H1 (cell line): ENCODE measurements at regions not wholly inside any gene's neighbourhood (a gene's known extent, or its start where the extent isn't known, plus 50 kb on each side); places are given as distances from the start of the nearest gene placed in this dataset.

Experiments
- CTCF ChIA-PET: fragments of 300-600 bp; sonication (Branson Sonifier 250); formaldehyde crosslinking; loops from one replicate; lab custom pipeline; 2021; ENCODE audit not compliant: partially characterized antibody; lab: Charles Lee
- POLR2A ChIA-PET: fragments of 300-600 bp; sonication (Branson Sonifier 250); formaldehyde crosslinking; loops from one replicate; lab custom pipeline; 2021; ENCODE audit warnings: inconsistent platforms; ENCODE audit not compliant: partially characterized antibody; lab: Charles Lee
- DNase-seq, 2 experiments: peaks; one replicate each; pipeline versions ENCODE4 v3.0.0 to v3.0.0-alpha.2; 2010 to 2022; ENCODE audit warnings: low spot score in 2 of 2, low read depth in 1 of 2, mixed read lengths in 1 of 2
- FAIRE-seq: peaks from 2 replicates; lab custom pipeline; 2011; peaks lifted over from hg19 to GRCh38; lab: Jason Lieb, UNC
- H2AFZ ChIP-seq: 2 replicates; pipeline ENCODE4 v1.8.1; 2012; ENCODE audit warnings: low read length, inconsistent platforms
- H2AK5ac ChIP-seq: 2 replicates; pipeline ENCODE4 v1.6.1; 2013; ENCODE audit warnings: low read depth, low read length
- H2BK120ac ChIP-seq: replicated peaks from 2 replicates; pipeline ENCODE3; 2013; ENCODE audit warnings: low read depth, low read length, inconsistent platforms
- H2BK12ac ChIP-seq: 2 replicates; pipeline ENCODE4 v1.6.1; 2013; ENCODE audit warnings: low read depth, low read length
- H2BK15ac ChIP-seq: 2 replicates; pipeline ENCODE4 v1.6.1; 2013; ENCODE audit warnings: low read length
- H2BK20ac ChIP-seq: 2 replicates; pipeline ENCODE4 v1.6.1; 2013; ENCODE audit warnings: low read length
- H2BK5ac ChIP-seq: 2 replicates; pipeline ENCODE4 v1.6.1; 2013; ENCODE audit warnings: low read depth, low read length
- H3K14ac ChIP-seq: 2 replicates; pipeline ENCODE4 v1.6.1; 2013; ENCODE audit warnings: inconsistent platforms; ENCODE audit not compliant: insufficient read length
- H3K18ac ChIP-seq: 2 replicates; pipeline ENCODE4 v1.6.1; 2013; ENCODE audit warnings: low read length; ENCODE audit errors: extremely low read depth
- H3K23ac ChIP-seq: 2 replicates; pipeline ENCODE4 v1.6.1; 2013; ENCODE audit warnings: inconsistent platforms; ENCODE audit not compliant: insufficient read length
- H3K23me2 ChIP-seq: 2 replicates; pipeline ENCODE4 v1.6.1; 2013; ENCODE audit warnings: low read depth, low read length
- H3K27ac ChIP-seq: 2 replicates; pipeline ENCODE4 v1.6.1; 2011; ENCODE audit warnings: low read depth, low read length, inconsistent platforms
- H3K27me3 ChIP-seq, 4 experiments: replicated peaks in 1 of 4; 1 replicate in 1 of 4; 2 replicates in 3 of 4; pipeline versions ENCODE4 v1.6.1 to v1.8.1; 2011 to 2013; ENCODE audit warnings: low read length in 3 of 4, mild to moderate bottlenecking in 3 of 4, inconsistent platforms in 2 of 4, mixed read lengths in 2 of 4, moderate library complexity in 1 of 4; ENCODE audit not compliant: control insufficient read depth in 3 of 4, insufficient read depth in 3 of 4; ENCODE audit errors: extremely low read depth in 1 of 4
- H3K36me3 ChIP-seq, 4 experiments: 2 replicates each; pipeline versions ENCODE4 v1.6.1 to v1.8.1; 2011 to 2013; ENCODE audit warnings: mild to moderate bottlenecking in 4 of 4, low read length in 3 of 4, moderate library complexity in 2 of 4, control low read depth in 1 of 4, inconsistent platforms in 1 of 4; ENCODE audit not compliant: insufficient read depth in 4 of 4, control insufficient read depth in 2 of 4
- H3K4ac ChIP-seq: replicated peaks from 2 replicates; pipeline ENCODE3; 2013; ENCODE audit warnings: low read length, low read depth, mixed read lengths, inconsistent platforms; ENCODE audit not compliant: insufficient read length
- H3K4me1 ChIP-seq, 4 experiments: replicated peaks in 1 of 4; 1 replicate in 1 of 4; 2 replicates in 3 of 4; pipeline versions ENCODE4 v1.6.1 to v1.8.1; 2011 to 2013; ENCODE audit warnings: low read length in 3 of 4, inconsistent platforms in 2 of 4, mixed read lengths in 1 of 4; ENCODE audit not compliant: insufficient read depth in 4 of 4, control insufficient read depth in 3 of 4
- H3K4me2 ChIP-seq, 2 experiments: 2 replicates each; pipeline versions ENCODE4 v1.6.1 to v1.8.1; 2011 to 2013; ENCODE audit warnings: low read depth in 2 of 2, low read length in 2 of 2, control low read depth in 1 of 2, inconsistent platforms in 1 of 2, mild to moderate bottlenecking in 1 of 2; ENCODE audit not compliant: insufficient read depth in 1 of 2
- H3K4me3 ChIP-seq, 4 experiments: fragments of 200-600, 300-600 bp in 1 of 4; sonication (generic), shearing (Covaris generic), sonication (Bioruptor Twin) in 1 of 4; 2 replicates each; pipeline versions ENCODE4 v1.5.1 to v1.8.1; 2011 to 2016; ENCODE audit warnings: low read length in 4 of 4, low read depth in 3 of 4, control low read depth in 2 of 4, inconsistent platforms in 2 of 4, mild to moderate bottlenecking in 2 of 4, mixed read lengths in 1 of 4, moderate library complexity in 1 of 4; ENCODE audit not compliant: insufficient read depth in 2 of 4; ENCODE audit errors: extremely low read depth in 1 of 4
- H3K56ac ChIP-seq: replicated peaks from 2 replicates; pipeline ENCODE3; 2013; ENCODE audit warnings: low read depth, mild to moderate bottlenecking, mixed read lengths, low read length, inconsistent platforms; ENCODE audit not compliant: insufficient read length
- H3K79me1 ChIP-seq: 2 replicates; pipeline ENCODE4 v1.6.1; 2013; ENCODE audit warnings: low read depth, low read length, control low read depth
- H3K79me2 ChIP-seq, 2 experiments: 2 replicates each; pipeline versions ENCODE4 v1.6.1 to v1.8.1; 2012 to 2013; ENCODE audit warnings: low read length in 2 of 2, mild to moderate bottlenecking in 2 of 2, inconsistent platforms in 1 of 2; ENCODE audit not compliant: insufficient read depth in 2 of 2, control insufficient read depth in 1 of 2
- H3K9ac ChIP-seq, 4 experiments: replicated peaks in 1 of 4; 1 replicate in 1 of 4; 2 replicates in 3 of 4; pipeline versions ENCODE4 v1.6.1 to v1.8.1; 2011 to 2013; ENCODE audit warnings: low read depth in 3 of 4, low read length in 3 of 4, control low read depth in 2 of 4, mild to moderate bottlenecking in 2 of 4, moderate library complexity in 2 of 4, inconsistent platforms in 1 of 4; ENCODE audit errors: extremely low read depth in 1 of 4
- H3K9me3 ChIP-seq, 2 experiments: 2 replicates each; pipeline versions ENCODE4 v1.6.1 to v1.8.1; 2012 to 2013; ENCODE audit warnings: mild to moderate bottlenecking in 2 of 2, moderate library complexity in 2 of 2, control low read depth in 1 of 2, inconsistent platforms in 1 of 2, low read depth in 1 of 2, low read length in 1 of 2, mixed read lengths in 1 of 2; ENCODE audit not compliant: insufficient read depth in 2 of 2
- H4K20me1 ChIP-seq, 2 experiments: replicated peaks in 1 of 2; 2 replicates each; pipeline versions ENCODE3 to v1.8.1; 2011 to 2013; ENCODE audit warnings: inconsistent platforms in 2 of 2, low read length in 2 of 2, mild to moderate bottlenecking in 1 of 2; ENCODE audit not compliant: insufficient read depth in 2 of 2, control insufficient read depth in 1 of 2
- H4K5ac ChIP-seq: 2 replicates; pipeline ENCODE4 v1.6.1; 2013; ENCODE audit warnings: low read length, low read depth, mixed read lengths, inconsistent platforms; ENCODE audit not compliant: insufficient read length
- H4K8ac ChIP-seq: 2 replicates; pipeline ENCODE4 v1.8.0; 2013; ENCODE audit warnings: mild to moderate bottlenecking, moderate library complexity, low read length, inconsistent platforms; ENCODE audit not compliant: insufficient read depth; ENCODE audit errors: extremely low read depth
- H4K91ac ChIP-seq: replicated peaks from 2 replicates; pipeline ENCODE3; 2013; ENCODE audit warnings: low read length, mixed read lengths, inconsistent platforms; ENCODE audit not compliant: insufficient read length
- WGBS, 2 experiments: shearing (Covaris generic) in 1 of 2; methylation state at CpG; one replicate each; pipeline versions ENCODE4 v1.1.6 to v1.1.7; 2013 to 2015; ENCODE audit warnings: low lambda C conversion rate in 2 of 2, mixed read lengths in 2 of 2, inconsistent platforms in 1 of 2, low coverage in 1 of 2, missing lambda C conversion rate in 1 of 2; ENCODE audit not compliant: insufficient replicate concordance in 2 of 2, insufficient coverage in 1 of 2, insufficient read length in 1 of 2; ENCODE audit errors: extremely low coverage in 1 of 2, missing lambda C conversion rate in 1 of 2; 5-methylcytosine and 5-hydroxymethylcytosine counted together

GRCh38 chr5:68433923-68434879 is 218.6 kb downstream of the PIK3R1 start:
- no peak overlapping the region for H4K8ac ChIP-seq
- H4K91ac ChIP-seq: no peak overlapping the region
- H3K4me1 ChIP-seq: no peaks in the 10 kb centered on the region
- H4K20me1 ChIP-seq: no peaks in the 10 kb centered on the region
- H4K5ac ChIP-seq: no peak overlapping the region
- no peak overlapping the region for H2BK5ac ChIP-seq
- H3K4me3 ChIP-seq: no peak overlapping the region
- H3K79me2 ChIP-seq: no peaks in the 10 kb centered on the region
- no peaks in the 10 kb centered on the region for H3K36me3 ChIP-seq
- no peak overlapping the region for H3K18ac ChIP-seq
- H3K23me2 ChIP-seq: no peaks in the 10 kb centered on the region; the same call in 1 of the 2 replicates
- no peak overlapping the region; the same call in 1 of the 2 replicates for H2BK12ac ChIP-seq
- no peak overlapping the region for H3K27ac ChIP-seq
- H2BK120ac ChIP-seq: no peak overlapping the region
- H3K23ac ChIP-seq: no peak overlapping the region
- DNase-seq (peak in 1 of 2 experiments; percentile 23), FAIRE-seq (no peak)
- H3K14ac ChIP-seq: no peak overlapping the region
- H2AK5ac ChIP-seq: no peak overlapping the region
- no peaks in the 10 kb centered on the region for H3K9me3 ChIP-seq
- ChIA-PET CTCF (no interaction called here), POLR2A (interaction anchor here (0.6 kb wide), 1 partner anchor 691 kb away, joined by 3 read pairs; no protein-coding TSS in a partner anchor)
- H3K56ac ChIP-seq: no peak overlapping the region
- H2BK20ac ChIP-seq: no peak overlapping the region
- no peak overlapping the region for H3K9ac ChIP-seq
- no peaks in the 10 kb centered on the region for H3K27me3 ChIP-seq
- no peak overlapping the region for H3K4ac ChIP-seq
- no peaks in the 10 kb centered on the region for H3K79me1 ChIP-seq
- no peak overlapping the region for H2BK15ac ChIP-seq
- no peak overlapping the region; the same call in 1 of the 2 replicates for H2AFZ ChIP-seq
- WGBS, 2 experiments: 94% methylated on average over 26 of the region's 27 CpGs; no CpG with 5 or more reads in 1 of the 2 experiments
- no peak overlapping the region for H3K4me2 ChIP-seq
